ENCODE measurements at regions not wholly inside any gene's neighbourhood (a gene's known extent, or its start where the extent isn't known, plus 50 kb on each side); places are given as distances from the start of the nearest gene placed in this dataset.

- TF ChIP-seq CTCF (IDR thresholded peaks at IDR 0.05; ENCODE audit: low read depth, low read length, missing input control) (no peak), GABPA (IDR thresholded peaks at IDR 0.05 in 1 of 2, conservative IDR thresholded peaks at IDR 0.05 in 1 of 2) (no peak), RXRA (IDR thresholded peaks at IDR 0.05) (no peak), ATF3 (IDR thresholded peaks at IDR 0.05) (no peak), TAF1 (conservative IDR thresholded peaks at IDR 0.05) (no peak), FOXA2 (IDR thresholded peaks at IDR 0.05) (no peak), RAD21 (IDR thresholded peaks at IDR 0.05) (no peak), YY1 (IDR thresholded peaks at IDR 0.05) (no peak), MAX (IDR thresholded peaks at IDR 0.05) (no peak)
Measured at GRCh38 chr21:31471865-31472264, 127.8 kb upstream of the TIAM1 start.

Data from liver (tissue), 3 donors.